HEK293 (cell line): ENCODE measurements at regions not wholly inside any gene's neighbourhood (a gene's known extent, or its start where the extent isn't known, plus 50 kb on each side); places are given as distances from the start of the nearest gene placed in this dataset.

Source experiments
- BCL11B ChIP-seq: fragments of 450-650 bp; formaldehyde crosslinking; IDR thresholded peaks from 2 replicates; pipeline ENCODE4 v1.5.1; 2016; ENCODE audit warnings: low read depth, missing biosample characterization, missing genetic modification characterization
- CTCF ChIP-seq: fragments of 450-650 bp; formaldehyde crosslinking; IDR thresholded peaks from 2 replicates; pipeline ENCODE4 v1.5.1; 2016; ENCODE audit warnings: missing biosample characterization, missing genetic modification characterization
- MYNN ChIP-seq: fragments of 450-650 bp; formaldehyde crosslinking; IDR thresholded peaks from 2 replicates; pipeline ENCODE4 v1.5.1; 2016; ENCODE audit warnings: missing biosample characterization, missing genetic modification characterization, borderline replicate concordance
- YY1 ChIP-seq: fragments of 450-650 bp; formaldehyde crosslinking; IDR thresholded peaks from 2 replicates; pipeline ENCODE4 v1.5.1; 2018; ENCODE audit warnings: missing biosample characterization, missing genetic modification characterization
- ZNF184 ChIP-seq: fragments of 450-650 bp; IDR thresholded peaks from 2 replicates; pipeline ENCODE4 v1.5.1; 2018; ENCODE audit warnings: missing biosample characterization, mild to moderate bottlenecking, missing genetic modification characterization
- ZNF423 ChIP-seq: fragments of 450-650 bp; formaldehyde crosslinking; IDR thresholded peaks from 2 replicates; pipeline ENCODE4 v1.5.1; 2016; ENCODE audit warnings: missing biosample characterization, missing genetic modification characterization
- ZNF777 ChIP-seq: fragments of 450-650 bp; formaldehyde crosslinking; IDR thresholded peaks from 2 replicates; pipeline ENCODE4 v1.5.1; 2017; ENCODE audit warnings: missing biosample characterization, missing genetic modification characterization, borderline replicate concordance

- TF ChIP-seq CTCF (no peak), BCL11B (tag by site-specific recombination) (no peak), YY1 (no peak), ZNF777 (tag by site-specific recombination) (no peak), ZNF423 (tag by site-specific recombination) (no peak), MYNN (tag by site-specific recombination) (no peak), ZNF184 (tag by site-specific recombination) (no peak)
Observed at GRCh38 chr3:124352149-124352539, 360.2 kb upstream of the ROPN1 start.
